COR-L47 (cell line): ENCODE measurements at regions not wholly inside any gene's neighbourhood (a gene's known extent, or its start where the extent isn't known, plus 50 kb on each side); places are given as distances from the start of the nearest gene placed in this dataset.

Experiments
- DNase-seq: peaks from one replicate; lab custom pipeline; 2025; lab: John Stamatoyannopoulos, UW

GRCh38 chr15:39211108-39211979 is 369.5 kb upstream of the THBS1 start:
- no peak for DNase-seq

GRCh38 chr15:39213385-39213840 is 367.5 kb upstream of the THBS1 start:
- no peak for DNase-seq

DNA sequence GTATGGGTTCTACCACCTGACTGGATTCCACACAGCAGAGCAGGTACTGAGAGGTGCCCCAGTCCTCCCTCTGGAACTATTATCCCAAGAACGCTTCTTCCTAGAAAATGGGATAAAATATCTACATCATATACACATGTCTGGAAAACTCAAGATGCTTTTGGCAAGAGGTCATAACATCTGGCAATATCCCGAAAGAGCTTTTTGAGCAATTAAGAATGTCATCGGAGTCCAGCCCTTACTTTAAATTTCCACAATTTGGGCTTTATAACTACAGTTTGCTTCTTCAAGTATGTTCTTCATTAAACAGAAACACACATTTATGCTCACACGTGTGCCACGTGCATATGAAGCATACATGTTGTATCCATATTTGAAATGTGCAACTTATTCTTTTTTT is 365.9 kb upstream of the THBS1 start:
- no peak for DNase-seq

DNA sequence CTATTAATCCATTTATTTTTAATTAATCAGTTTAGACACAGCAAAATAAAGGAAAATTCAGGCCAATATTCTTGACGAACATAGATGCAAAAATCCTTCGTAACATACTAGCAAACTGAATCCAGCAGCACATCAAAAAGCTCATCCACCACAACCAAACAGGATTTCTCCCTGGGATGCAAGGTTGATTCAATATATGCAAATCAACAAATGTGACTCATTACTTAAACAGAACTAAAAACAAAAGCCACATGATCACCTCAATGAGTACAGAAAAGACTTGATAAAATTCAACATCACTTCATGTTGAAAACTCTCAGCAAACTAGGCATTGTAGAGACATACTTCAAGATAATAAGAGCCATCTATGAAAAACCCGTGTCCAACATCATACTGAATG is 364.1 kb upstream of the THBS1 start:
- no peak for DNase-seq

- no peak for DNase-seq
Measured at GRCh38 chr15:39219608-39220007, 361.3 kb upstream of the THBS1 start.

GRCh38 chr15:39226169-39226937 is 354.5 kb upstream of the THBS1 start:
- DNase-seq = no peak

- DNase-seq = no peak
Measured at GRCh38 chr15:39227001-39227400, 353.9 kb upstream of the THBS1 start.

- no peak for DNase-seq
Measured at GRCh38 chr15:39228889-39229288, 352.0 kb upstream of the THBS1 start.

- DNase-seq = peak; percentile 16
Measured at GRCh38 chr15:39230205-39230907, 350.5 kb upstream of the THBS1 start.

DNA sequence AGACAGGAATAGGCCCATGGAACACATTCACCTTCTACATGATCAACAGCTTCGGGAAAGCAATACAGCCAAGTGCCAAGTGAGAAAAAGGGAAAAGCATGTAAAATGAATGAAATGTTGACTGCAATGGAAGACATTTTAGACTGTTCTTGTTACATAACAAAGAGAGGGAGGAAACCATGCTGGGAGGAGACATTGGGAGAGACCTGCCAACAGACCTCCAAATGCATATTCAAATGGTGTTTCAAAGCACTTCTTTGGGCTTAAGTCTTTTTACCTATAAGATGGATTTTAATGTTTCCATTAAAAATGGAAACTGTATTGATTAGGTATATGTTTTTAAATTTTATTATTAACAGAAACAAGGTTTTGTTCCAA is 350.0 kb upstream of the THBS1 start:
- DNase-seq = no peak

DNA sequence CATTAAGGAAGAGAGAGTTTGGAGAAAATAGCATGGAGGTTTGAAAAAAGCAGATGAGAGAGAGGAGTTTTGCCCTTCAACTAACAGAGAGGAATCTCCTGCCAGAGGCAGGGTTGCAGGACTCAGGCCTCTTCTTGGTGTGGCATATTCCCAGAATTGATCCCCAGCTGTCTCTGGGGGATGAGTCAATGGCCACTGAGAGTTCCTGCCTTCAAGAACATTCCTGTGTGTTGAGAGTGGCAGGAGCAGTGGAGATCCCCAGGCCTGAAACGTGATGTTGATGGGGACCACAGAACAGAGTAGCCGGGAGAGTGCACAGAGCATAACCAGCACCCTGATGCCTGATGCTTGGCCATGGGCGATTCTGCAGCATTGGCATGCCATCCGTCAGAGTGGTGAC is 348.4 kb upstream of the THBS1 start:
- no peak for DNase-seq

DNA sequence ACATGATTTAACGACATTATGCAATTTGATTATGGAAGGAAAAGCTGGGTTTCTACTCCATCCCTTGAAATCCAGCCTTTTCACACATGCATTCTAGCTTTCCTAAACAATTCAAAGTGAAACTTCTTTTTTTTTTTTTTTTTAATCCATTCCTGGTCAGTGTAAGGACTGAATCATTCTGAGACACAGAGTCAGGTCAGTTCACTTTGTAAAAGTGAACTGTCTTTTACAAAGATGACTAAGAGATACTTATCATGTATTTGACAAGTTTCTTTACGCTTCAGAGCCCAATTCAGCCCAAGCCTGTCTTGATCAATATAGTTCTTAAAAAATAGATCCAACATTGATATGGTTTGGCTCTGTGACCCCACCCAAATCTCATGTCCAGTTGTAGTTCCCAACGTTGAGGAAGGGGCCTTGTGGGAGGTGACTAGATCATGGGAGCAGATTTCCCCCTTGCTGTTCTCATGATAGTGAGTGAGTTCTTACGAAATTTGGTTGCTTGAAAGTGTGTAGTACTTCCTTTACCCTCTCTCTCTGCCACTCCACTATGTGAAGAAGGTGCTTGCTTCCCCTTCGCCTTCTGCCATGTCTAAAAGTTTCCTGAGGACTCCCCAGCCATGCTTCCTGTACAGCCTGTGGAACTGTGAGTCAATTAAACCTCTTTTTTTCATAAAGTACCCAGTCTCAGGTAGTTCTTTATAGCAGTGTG is 345.6 kb upstream of the THBS1 start:
- no peak for DNase-seq

GRCh38 chr15:39236375-39236774 is 344.5 kb upstream of the THBS1 start:
- DNase-seq = no peak

DNA sequence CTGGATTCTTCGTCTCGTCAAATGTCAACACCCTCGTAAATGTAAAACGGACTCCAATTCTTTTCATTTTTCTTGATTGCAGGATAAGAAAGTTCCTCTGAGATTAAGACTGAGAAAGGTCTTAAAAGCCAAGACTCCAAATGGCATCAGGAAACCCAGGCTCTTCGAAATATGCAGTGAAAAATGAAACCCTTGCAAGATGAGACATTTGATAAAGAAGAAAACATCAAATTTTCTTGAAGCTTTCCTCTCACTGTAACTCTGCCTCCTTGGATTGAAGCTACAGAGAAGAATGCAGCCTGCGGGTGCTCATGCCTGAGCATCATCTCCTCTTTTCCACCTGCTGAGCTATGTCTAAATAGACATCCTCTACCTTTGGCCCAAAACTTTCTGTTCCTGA is 342.4 kb upstream of the THBS1 start:
- no peak for DNase-seq

- DNase-seq = no peak
Measured at GRCh38 chr15:39239562-39239961, 341.3 kb upstream of the THBS1 start.

- DNase-seq = no peak
Measured at GRCh38 chr15:39242345-39242744, 338.5 kb upstream of the THBS1 start.

DNA sequence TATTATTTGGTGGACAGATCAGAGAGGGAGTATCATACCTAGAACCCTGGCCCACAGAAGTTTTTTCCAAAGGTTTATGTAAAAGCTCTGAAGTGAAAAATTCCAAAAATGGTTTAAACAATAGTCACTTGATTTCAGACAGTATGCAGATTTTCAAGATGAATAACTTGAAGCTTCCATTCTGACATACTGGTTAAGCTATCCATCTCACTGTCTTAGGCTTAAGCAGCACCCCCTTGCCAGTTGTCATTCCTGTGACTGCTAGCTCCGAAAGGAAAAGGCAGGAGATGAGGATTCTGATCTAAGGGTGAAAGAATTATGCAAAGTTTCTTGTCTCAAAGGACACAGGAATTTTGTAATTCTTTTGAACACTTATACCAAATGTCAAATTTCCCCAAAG is 337.5 kb upstream of the THBS1 start:
- no peak for DNase-seq

- DNase-seq = no peak
Measured at GRCh38 chr15:39244776-39245175, 336.1 kb upstream of the THBS1 start.

GRCh38 chr15:39246523-39246922 is 334.4 kb upstream of the THBS1 start:
- no peak for DNase-seq

DNA sequence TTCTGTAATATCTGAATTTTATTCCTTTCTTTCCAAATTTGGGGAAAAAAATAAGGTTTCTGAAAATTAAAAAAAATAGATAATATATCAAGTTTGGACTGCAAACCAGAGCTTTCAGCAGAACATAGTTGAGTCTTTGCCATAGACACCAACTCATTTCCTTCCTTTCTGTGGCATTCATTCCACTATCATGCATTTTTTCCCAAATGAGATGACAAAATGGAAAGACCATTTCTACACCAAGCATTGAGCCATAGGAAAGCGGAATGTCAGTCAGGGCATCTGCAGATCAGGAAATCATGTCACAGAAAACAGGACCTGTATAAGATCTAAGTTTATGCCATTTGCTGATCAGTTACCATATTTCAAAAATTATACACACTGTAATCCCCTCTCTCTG is 333.3 kb upstream of the THBS1 start:
- no peak for DNase-seq

GRCh38 chr15:39248204-39248603 is 332.7 kb upstream of the THBS1 start:
- DNase-seq = no peak

- no peak for DNase-seq
Measured at GRCh38 chr15:39250001-39250400, 330.9 kb upstream of the THBS1 start.
